ENCODE measurements at regions not wholly inside any gene's neighbourhood (a gene's known extent, or its start where the extent isn't known, plus 50 kb on each side); places are given as distances from the start of the nearest gene placed in this dataset.

GRCh38 chr4:189048119-189048518 lies 892.6 kb upstream of the FRG1 start:
- H3K4me3 Mint-ChIP-seq, result no peak overlapping the region
- H3K9me3 Mint-ChIP-seq, result peaks cover 0 to 2% (median 0%) of the 10 kb centered on the region in 11 donors
- CTCF ChIA-PET, result no interaction called here
- H3K36me3 ChIP-seq (ENCODE audit: control insufficient read depth in 2 of 3, insufficient read depth in 3 of 3, low read length in 3 of 3), result no peaks in the 10 kb centered on the region
- no peak overlapping the region for H3K27ac Mint-ChIP-seq
- H3K4me1 ChIP-seq (ENCODE audit: control insufficient read depth in 2 of 2, insufficient read depth in 2 of 2, low read length in 2 of 2), result no peaks in the 10 kb centered on the region
- no peaks in the 10 kb centered on the region for H3K9me3 ChIP-seq (ENCODE audit: control insufficient read depth in 2 of 3, low read length in 3 of 3)
- H3K27me3 Mint-ChIP-seq, result no peaks in the 10 kb centered on the region
- POLR2A ChIA-PET, result no interaction called here
- no peak overlapping the region for H3K27ac ChIP-seq (ENCODE audit: low read depth, low read length)
- no peak overlapping the region for H3K4me3 ChIP-seq (ENCODE audit: low read length)
- DNase-seq (no peak), ATAC-seq (no peak)
- no peaks in the 10 kb centered on the region for H3K36me3 Mint-ChIP-seq
- no peaks in the 10 kb centered on the region for H3K27me3 ChIP-seq (ENCODE audit: control insufficient read depth in 2 of 2, insufficient read depth in 2 of 2, low read length in 2 of 2)
- intact Hi-C loops (cut with micrococcal nuclease), result no loop called here
- no peaks in the 10 kb centered on the region for H3K4me1 Mint-ChIP-seq

GRCh38 chr4:189049682-189050081 lies 891.0 kb upstream of the FRG1 start:
- CTCF ChIA-PET, result no interaction called here
- no peaks in the 10 kb centered on the region for H3K36me3 Mint-ChIP-seq
- ATAC-seq (no peak), DNase-seq (no peak)
- no peak overlapping the region for H3K4me3 Mint-ChIP-seq
- no peak overlapping the region for H3K27ac Mint-ChIP-seq
- no peaks in the 10 kb centered on the region for H3K27me3 Mint-ChIP-seq
- H3K4me1 Mint-ChIP-seq, result no peaks in the 10 kb centered on the region
- peaks cover 0 to 7% (median 1%) of the 10 kb centered on the region in 11 donors for H3K9me3 Mint-ChIP-seq
- no peak overlapping the region for H3K4me3 ChIP-seq (ENCODE audit: low read length)
- H3K36me3 ChIP-seq (ENCODE audit: control insufficient read depth in 2 of 3, insufficient read depth in 3 of 3, low read length in 3 of 3), result no peaks in the 10 kb centered on the region
- POLR2A ChIA-PET, result no interaction called here
- no peaks in the 10 kb centered on the region for H3K4me1 ChIP-seq (ENCODE audit: control insufficient read depth in 2 of 2, insufficient read depth in 2 of 2, low read length in 2 of 2)
- no peaks in the 10 kb centered on the region for H3K27me3 ChIP-seq (ENCODE audit: control insufficient read depth in 2 of 2, insufficient read depth in 2 of 2, low read length in 2 of 2)
- no peaks in the 10 kb centered on the region for H3K9me3 ChIP-seq (ENCODE audit: control insufficient read depth in 2 of 3, low read length in 3 of 3)
- intact Hi-C loops (cut with micrococcal nuclease), result no loop called here
- no peak overlapping the region for H3K27ac ChIP-seq (ENCODE audit: low read depth, low read length)

DNA sequence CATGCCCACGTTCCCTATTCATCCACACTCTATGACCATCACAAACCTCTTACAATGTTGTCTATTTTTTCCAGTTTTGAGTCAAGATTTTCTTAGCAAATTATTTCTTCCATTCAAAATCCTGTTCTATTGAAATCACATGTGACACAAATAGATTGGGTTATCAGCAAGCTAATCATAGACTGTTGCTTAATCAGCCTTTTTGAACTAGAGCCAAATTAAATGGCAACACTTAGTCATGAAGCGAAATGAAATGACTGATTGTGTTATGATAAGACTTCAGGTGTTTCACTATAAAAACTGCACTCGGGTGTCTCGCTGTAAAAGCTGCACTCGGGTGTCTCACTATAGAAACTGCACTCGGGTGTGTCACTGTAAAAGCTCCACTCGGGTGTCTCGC lies 890.0 kb upstream of the FRG1 start:
- H3K9me3 ChIP-seq (ENCODE audit: control insufficient read depth in 2 of 3, low read length in 3 of 3), result no peaks in the 10 kb centered on the region
- DNase-seq (no peak), ATAC-seq (no peak)
- Mint-ChIP-seq H3K4me3 (no peak overlapping the region), H3K9me3 (peaks cover 0 to 7% (median 0%) of the 10 kb centered on the region in 11 donors), H3K36me3 (no peaks in the 10 kb centered on the region), H3K27ac (no peak overlapping the region), H3K27me3 (no peaks in the 10 kb centered on the region), H3K4me1 (no peaks in the 10 kb centered on the region)
- ChIA-PET POLR2A (no interaction called here), CTCF (no interaction called here)
- H3K4me1 ChIP-seq (ENCODE audit: control insufficient read depth in 2 of 2, insufficient read depth in 2 of 2, low read length in 2 of 2), result no peaks in the 10 kb centered on the region
- H3K27ac ChIP-seq (ENCODE audit: low read depth, low read length), result no peak overlapping the region
- H3K27me3 ChIP-seq (ENCODE audit: control insufficient read depth in 2 of 2, insufficient read depth in 2 of 2, low read length in 2 of 2), result no peaks in the 10 kb centered on the region
- H3K36me3 ChIP-seq (ENCODE audit: control insufficient read depth in 2 of 3, insufficient read depth in 3 of 3, low read length in 3 of 3), result no peaks in the 10 kb centered on the region
- H3K4me3 ChIP-seq (ENCODE audit: low read length), result no peak overlapping the region
- intact Hi-C loops (cut with micrococcal nuclease), result no loop called here

DNA sequence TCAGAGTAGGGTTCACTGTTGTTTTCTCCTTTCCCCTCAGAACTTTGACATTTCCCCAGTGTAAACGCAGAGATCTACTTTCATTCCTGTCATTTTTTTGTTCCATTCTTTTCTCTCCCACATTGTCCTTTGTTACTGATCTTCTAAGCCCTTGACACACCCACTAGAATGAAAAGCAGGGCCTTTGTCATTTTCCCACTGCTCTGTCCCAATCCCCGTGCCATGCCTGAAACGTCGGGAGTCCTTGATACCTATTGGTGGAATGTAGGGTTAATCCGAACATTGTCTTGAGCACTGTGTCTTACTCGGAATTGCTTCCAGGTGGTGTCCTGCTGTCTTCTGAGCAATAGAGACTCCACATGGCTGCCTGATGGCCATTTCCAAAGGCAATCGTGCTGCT lies 887.1 kb upstream of the FRG1 start:
- Mint-ChIP-seq H3K27ac (no peak overlapping the region), H3K4me1 (no peaks in the 10 kb centered on the region), H3K4me3 (no peak overlapping the region), H3K27me3 (no peaks in the 10 kb centered on the region), H3K9me3 (peaks cover 0 to 14% (median 4%) of the 10 kb centered on the region in 11 donors), H3K36me3 (no peaks in the 10 kb centered on the region)
- Histone ChIP-seq H3K9me3 (ENCODE audit: control insufficient read depth in 2 of 3, low read length in 3 of 3) (no peaks in the 10 kb centered on the region), H3K27me3 (ENCODE audit: control insufficient read depth in 2 of 2, insufficient read depth in 2 of 2, low read length in 2 of 2) (no peaks in the 10 kb centered on the region), H3K4me1 (ENCODE audit: control insufficient read depth in 2 of 2, insufficient read depth in 2 of 2, low read length in 2 of 2) (no peaks in the 10 kb centered on the region), H3K27ac (ENCODE audit: low read depth, low read length) (no peak overlapping the region), H3K36me3 (ENCODE audit: control insufficient read depth in 2 of 3, insufficient read depth in 3 of 3, low read length in 3 of 3) (no peaks in the 10 kb centered on the region), H3K4me3 (ENCODE audit: low read length) (no peak overlapping the region)
- ChIA-PET CTCF (no interaction called here), POLR2A (no interaction called here)
- ATAC-seq, result no peak
- no peak for DNase-seq
- intact Hi-C loops (cut with micrococcal nuclease), result no loop called here

- no peak overlapping the region for H3K27ac Mint-ChIP-seq
- intact Hi-C loops (cut with micrococcal nuclease), result no loop called here
- DNase-seq (no peak), ATAC-seq (no peak)
- H3K27me3 ChIP-seq (ENCODE audit: control insufficient read depth in 2 of 2, insufficient read depth in 2 of 2, low read length in 2 of 2), result no peaks in the 10 kb centered on the region
- no peaks in the 10 kb centered on the region for H3K4me1 ChIP-seq (ENCODE audit: control insufficient read depth in 2 of 2, insufficient read depth in 2 of 2, low read length in 2 of 2)
- H3K36me3 Mint-ChIP-seq, result no peaks in the 10 kb centered on the region
- peaks cover 0 to 4% (median 0%) of the 10 kb centered on the region in 3 experiments for H3K9me3 ChIP-seq (ENCODE audit: control insufficient read depth in 2 of 3, low read length in 3 of 3)
- no peaks in the 10 kb centered on the region for H3K27me3 Mint-ChIP-seq
- no peak overlapping the region for H3K4me3 Mint-ChIP-seq
- no peaks in the 10 kb centered on the region for H3K4me1 Mint-ChIP-seq
- H3K4me3 ChIP-seq (ENCODE audit: low read length), result no peak overlapping the region
- H3K27ac ChIP-seq (ENCODE audit: low read depth, low read length), result no peak overlapping the region
- ChIA-PET POLR2A (no interaction called here), CTCF (interaction anchor here (0.5 kb wide), 1 partner anchor 1452 kb away, joined by 3 read pairs; no protein-coding TSS in a partner anchor)
- no peaks in the 10 kb centered on the region for H3K36me3 ChIP-seq (ENCODE audit: control insufficient read depth in 2 of 3, insufficient read depth in 3 of 3, low read length in 3 of 3)
- peaks cover 7 to 35% (median 16%) of the 10 kb centered on the region in 11 donors for H3K9me3 Mint-ChIP-seq
Observed at GRCh38 chr4:189060104-189060503, 880.6 kb upstream of the FRG1 start.

DNA sequence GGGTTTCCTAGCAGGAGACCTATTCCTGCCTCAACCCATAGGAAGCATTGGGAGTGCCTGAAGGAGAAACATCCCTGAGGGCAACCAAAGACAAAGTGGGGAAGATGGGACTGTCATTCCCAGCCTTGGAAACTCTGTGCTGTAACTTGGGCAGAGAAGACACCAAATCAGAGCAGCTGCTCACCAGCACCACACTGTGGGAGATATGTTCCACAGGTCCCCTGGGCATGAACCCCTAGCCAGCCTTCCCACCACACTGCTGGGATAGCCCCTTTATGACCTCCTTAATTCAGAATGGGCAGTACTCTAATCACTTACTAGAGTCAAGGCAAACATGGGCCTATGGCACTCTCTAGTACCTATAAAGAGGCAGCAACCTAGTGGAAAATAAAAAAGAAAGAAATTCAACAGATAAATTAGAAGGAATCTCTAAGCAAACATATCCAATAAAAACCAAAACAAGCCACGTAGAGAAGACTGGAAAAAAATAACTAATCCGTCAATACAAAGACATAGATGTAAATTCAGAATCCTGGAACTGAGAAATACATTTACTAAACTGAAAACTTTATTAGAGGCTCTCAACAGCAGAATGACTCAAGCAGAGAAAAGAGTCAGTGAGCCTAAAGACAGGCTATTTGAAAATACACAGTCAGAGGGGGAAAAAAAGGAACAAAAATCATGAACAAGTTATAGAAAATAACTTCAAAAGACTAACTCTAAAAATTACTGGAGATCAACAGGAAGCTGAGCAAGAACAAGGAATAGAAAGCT lies 878.4 kb upstream of the FRG1 start:
- Histone ChIP-seq H3K27ac (ENCODE audit: low read depth, low read length) (no peak overlapping the region), H3K27me3 (ENCODE audit: control insufficient read depth in 2 of 2, insufficient read depth in 2 of 2, low read length in 2 of 2) (no peaks in the 10 kb centered on the region), H3K9me3 (ENCODE audit: control insufficient read depth in 2 of 3, low read length in 3 of 3) (peaks cover 0 to 4% (median 0%) of the 10 kb centered on the region in 3 experiments), H3K4me1 (ENCODE audit: control insufficient read depth in 2 of 2, insufficient read depth in 2 of 2, low read length in 2 of 2) (no peaks in the 10 kb centered on the region), H3K4me3 (ENCODE audit: low read length) (no peak overlapping the region), H3K36me3 (ENCODE audit: control insufficient read depth in 2 of 3, insufficient read depth in 3 of 3, low read length in 3 of 3) (no peaks in the 10 kb centered on the region)
- ChIA-PET POLR2A (no interaction called here), CTCF (no interaction called here)
- intact Hi-C loops (cut with micrococcal nuclease), result no loop called here
- peaks cover 7 to 28% (median 19%) of the 10 kb centered on the region in 11 donors for H3K9me3 Mint-ChIP-seq
- H3K27me3 Mint-ChIP-seq, result no peaks in the 10 kb centered on the region
- no peak overlapping the region for H3K27ac Mint-ChIP-seq
- no peak for ATAC-seq
- no peak overlapping the region for H3K4me3 Mint-ChIP-seq
- DNase-seq, result no peak
- no peaks in the 10 kb centered on the region for H3K36me3 Mint-ChIP-seq
- H3K4me1 Mint-ChIP-seq, result no peaks in the 10 kb centered on the region

- Histone ChIP-seq H3K4me3 (ENCODE audit: low read length) (no peak overlapping the region), H3K36me3 (ENCODE audit: control insufficient read depth in 2 of 3, insufficient read depth in 3 of 3, low read length in 3 of 3) (no peaks in the 10 kb centered on the region), H3K27me3 (ENCODE audit: control insufficient read depth in 2 of 2, insufficient read depth in 2 of 2, low read length in 2 of 2) (no peaks in the 10 kb centered on the region), H3K9me3 (ENCODE audit: control insufficient read depth in 2 of 3, low read length in 3 of 3) (no peaks in the 10 kb centered on the region), H3K27ac (ENCODE audit: low read depth, low read length) (no peak overlapping the region), H3K4me1 (ENCODE audit: control insufficient read depth in 2 of 2, insufficient read depth in 2 of 2, low read length in 2 of 2) (no peaks in the 10 kb centered on the region)
- Mint-ChIP-seq H3K27me3 (no peaks in the 10 kb centered on the region), H3K4me1 (no peaks in the 10 kb centered on the region), H3K27ac (no peak overlapping the region), H3K9me3 (peaks cover 0 to 18% (median 10%) of the 10 kb centered on the region in 11 donors), H3K4me3 (no peak overlapping the region), H3K36me3 (no peaks in the 10 kb centered on the region)
- POLR2A ChIA-PET, result no interaction called here
- intact Hi-C loops (cut with micrococcal nuclease), result no loop called here
- ATAC-seq, result no peak
- CTCF ChIA-PET, result no interaction called here
- no peak for DNase-seq
Observed at GRCh38 chr4:189069772-189070171, 870.9 kb upstream of the FRG1 start.
